AG08396 (cell line): ENCODE measurements at regions not wholly inside any gene's neighbourhood (a gene's known extent, or its start where the extent isn't known, plus 50 kb on each side); places are given as distances from the start of the nearest gene placed in this dataset.
"Not testable (repeated sequence)": the region's sequence is repeated elsewhere in the genome, so short reads cannot be mapped to it uniquely, and the experiment has no call there.

ENCODE experiments used
- DNase-seq: peaks from one replicate; pipeline ENCODE4 v3.0.0; 2012; ENCODE audit warnings: low spot score, mixed read lengths

DNA sequence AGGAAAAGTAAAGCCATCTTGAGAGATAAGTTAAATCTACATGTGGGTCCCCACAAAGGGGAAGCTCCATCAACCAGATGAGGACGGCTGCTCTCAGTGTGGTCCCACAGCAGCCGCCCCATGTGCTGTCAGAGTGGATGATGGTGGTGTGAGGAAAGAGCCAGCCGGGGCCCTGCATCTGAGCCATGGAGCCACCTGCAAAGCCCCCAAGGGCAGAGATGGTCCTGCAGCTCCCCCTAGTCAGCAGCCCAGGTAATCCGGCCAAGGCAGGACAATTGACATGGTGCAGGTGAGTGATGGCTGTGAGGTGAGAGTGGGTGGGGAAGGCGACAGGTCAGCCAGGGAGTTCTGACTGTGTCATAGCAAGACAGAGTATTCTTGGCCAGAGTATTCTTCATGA, 458.8 kb downstream of the ICE1 start:
- no peak for DNase-seq

DNA sequence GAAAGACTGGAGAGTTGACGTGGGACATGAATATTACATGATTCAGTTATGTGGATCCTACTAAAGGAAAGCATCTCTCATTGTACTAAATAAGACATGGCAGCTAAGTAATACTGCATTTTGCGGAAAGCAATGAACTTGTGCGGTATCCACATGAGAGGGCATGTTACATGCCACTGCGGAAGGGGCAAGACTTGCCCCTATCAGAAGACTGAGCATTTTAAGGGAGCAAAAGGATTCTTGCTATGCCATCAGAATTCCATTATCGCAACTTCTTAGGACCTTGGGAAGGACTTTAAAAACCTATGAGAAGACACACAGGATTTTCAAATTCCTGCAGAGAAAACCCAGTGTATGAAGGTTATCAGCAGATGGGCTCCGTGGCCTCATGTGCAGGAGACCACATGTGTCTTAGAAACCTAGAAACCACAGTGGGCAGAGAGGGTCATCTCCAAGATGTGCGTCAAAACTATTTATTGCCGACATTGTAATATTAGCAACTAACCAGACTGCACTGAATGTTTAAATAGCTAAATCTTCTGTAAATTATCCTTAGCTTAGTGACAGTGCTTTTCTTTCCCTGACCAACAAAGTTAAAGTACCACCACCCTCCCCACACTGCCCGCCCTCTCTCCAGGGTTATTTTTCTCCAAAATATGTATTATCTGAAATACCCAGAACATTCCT, 457.7 kb downstream of the ICE1 start:
- DNase-seq, result no peak

DNA sequence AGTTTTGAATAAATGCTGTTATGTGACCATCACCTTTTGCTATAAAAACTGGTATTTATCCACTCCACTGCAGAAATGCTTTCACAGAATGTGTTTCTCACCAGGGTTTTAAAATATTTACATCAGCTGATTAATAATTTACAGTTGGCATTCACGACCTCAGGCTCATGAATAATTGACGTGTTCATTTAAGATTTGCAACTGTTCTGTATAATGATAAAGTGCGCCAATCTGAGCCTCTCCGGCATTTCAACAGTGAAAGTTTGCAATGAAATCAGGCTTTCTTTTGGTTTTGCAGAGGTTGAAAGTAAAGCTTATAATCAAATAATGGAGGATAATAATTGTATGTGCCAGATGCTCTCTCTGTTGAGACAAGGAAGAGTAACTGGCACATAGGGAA, 434.9 kb downstream of the ICE1 start:
- no peak for DNase-seq

DNA sequence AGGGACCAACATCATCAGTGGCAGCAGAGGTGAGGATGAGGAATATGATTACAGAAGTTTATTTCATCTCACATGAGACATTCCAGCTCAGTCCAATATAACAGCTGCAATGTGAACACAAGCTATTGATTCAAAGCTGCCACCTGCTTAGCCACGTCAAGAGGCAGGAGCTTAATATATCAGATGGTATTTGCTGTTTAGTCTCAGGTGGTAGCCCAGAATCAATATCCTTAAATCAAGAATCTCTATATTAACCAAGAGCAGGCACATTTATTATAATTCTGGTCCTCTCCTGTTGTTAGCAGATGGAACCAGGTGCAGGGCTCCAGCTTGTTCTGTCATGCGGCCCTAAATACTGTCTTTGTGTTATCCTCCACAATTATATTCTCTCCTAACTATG, 431.6 kb downstream of the ICE1 start:
- DNase-seq, result no peak

DNA sequence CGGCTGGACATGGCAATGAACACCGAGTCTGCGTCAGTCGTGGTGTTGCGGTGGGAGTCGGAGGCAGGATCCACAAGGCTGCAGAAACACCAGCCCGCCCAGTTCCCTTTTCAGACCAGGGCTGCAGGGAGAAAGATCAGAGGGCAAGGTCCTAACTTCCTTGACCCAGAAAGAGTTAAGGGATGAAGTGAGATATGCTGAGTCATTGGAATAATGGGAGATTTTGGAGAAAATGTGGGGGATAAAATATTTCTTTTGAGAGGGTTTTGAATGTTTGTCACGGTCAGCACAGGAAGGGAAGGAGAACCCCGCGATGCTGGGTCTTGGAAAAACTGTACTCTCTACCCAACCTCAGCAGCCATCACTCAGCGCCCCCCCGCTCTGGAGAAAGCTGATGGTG, 416.0 kb downstream of the ICE1 start:
- DNase-seq, result no peak

DNA sequence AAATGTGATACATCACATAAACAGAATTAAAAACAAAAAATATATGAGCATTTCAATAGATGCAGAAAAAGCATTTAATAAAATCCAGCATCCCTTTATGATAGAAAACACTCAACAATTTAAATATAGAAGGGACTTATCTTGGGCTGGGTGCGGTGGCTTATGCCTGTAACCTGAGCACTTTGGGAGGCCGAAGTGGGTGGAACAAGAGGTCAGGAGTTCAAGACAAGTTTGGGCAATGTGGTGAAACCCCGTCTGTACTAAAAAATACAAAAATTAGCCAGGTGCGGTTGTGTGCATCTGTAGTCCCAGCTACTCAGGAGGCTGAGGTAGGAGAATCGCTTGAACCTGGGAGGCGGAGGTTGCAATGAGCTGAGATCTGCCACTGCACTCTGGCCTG, 409.1 kb downstream of the ICE1 start:
- DNase-seq, result not testable (repeated sequence)

DNA sequence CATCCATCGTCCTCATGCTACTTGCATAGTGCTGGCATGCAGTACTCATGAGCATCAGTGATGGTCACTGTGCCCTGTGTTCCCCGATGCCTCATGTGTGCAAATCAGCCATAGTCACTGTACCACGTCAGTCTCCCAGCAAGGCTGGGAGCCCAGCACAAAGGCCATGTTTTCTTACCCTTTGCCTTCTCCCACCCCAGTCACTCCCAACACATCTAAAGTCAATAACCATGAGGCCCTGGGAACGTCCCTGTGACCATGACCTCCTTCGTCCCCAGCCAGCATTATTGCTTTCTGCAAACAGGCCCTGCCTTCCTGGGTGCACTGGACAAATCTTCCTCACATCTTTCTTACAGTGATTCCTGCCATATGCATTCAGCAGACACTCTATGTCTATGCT, 406.1 kb downstream of the ICE1 start:
- DNase-seq, result no peak

DNA sequence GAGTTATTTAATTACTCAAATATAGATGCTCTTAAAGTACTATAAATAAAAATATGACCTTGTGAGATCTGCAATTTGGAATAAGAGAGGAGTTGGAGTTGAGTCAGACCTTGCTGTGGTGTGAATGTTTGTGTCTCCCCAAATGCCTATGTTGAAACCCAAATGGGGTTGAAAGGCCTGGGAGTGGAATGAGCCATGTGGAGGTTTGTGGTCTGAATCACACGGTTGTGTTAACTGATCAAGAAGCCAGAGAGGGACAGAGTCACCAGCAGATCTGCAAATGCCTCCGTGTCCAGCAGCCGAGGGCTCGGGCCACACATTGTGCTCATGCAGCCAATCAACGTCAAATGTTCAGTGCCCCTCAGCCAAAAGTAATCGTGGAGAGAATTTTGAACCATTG, 404.4 kb downstream of the ICE1 start:
- DNase-seq, result peak; percentile 5

DNA sequence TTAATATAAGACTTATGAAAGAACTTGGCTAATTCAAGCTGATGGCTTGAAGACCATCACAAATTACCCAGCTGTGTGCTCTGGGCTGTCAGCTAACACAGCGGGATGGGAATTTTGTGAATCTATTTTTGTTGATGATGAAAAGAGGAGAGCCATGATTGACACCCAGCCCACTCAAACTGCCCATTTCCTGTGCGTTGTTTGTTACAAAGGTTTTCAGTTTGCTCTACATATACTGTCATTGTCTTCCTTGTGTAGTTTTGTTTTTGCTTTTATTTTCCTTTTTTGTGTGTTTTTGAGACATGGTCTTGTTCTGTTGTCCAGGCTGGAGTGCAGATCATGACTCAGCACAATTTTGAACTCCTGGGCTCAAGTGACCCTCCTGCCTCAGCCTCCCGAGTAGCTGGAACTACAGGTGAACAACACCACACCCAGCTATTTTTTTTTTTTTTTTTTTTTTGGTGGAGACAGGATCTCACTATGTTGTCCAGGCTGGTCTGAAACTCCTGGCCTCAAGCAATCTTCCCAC, 400.3 kb downstream of the ICE1 start:
- DNase-seq, result no peak

DNA sequence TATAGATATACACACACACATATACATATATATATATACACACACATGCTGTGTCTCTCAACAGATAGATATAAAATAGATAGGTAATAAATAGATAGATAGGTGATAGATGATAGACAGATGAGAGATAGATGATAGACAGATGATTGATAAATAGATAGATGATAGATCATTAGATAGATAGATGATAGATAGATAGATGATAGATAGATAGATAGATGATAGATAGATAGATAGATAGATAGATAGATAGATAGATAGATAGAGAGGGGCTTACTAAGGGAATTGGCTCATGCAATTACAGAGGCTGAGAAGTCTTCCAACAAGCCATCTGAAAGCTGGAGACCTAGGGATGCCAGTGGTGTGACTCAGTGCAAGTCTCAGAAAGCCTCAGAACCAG, 394.5 kb downstream of the ICE1 start:
- DNase-seq, result no peak

DNA sequence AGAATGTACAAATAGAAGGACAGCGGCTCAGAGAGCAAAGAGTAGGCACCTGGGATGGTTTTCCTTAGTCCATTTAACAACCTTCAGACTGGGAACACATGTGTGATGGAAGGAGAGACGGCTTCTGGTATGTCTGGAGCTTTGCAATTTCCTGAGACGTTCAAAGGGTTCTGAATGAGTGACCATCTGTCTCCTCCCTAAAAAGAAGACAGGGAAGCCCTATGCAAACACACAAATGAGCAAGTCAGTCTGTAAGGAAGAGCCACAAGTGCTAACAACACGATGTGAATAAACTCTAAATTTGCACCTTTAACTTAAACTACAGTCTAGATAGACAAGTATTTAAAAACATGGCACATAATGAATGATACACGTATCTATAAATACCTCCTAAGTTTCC, 391.0 kb downstream of the ICE1 start:
- DNase-seq, result no peak

DNA sequence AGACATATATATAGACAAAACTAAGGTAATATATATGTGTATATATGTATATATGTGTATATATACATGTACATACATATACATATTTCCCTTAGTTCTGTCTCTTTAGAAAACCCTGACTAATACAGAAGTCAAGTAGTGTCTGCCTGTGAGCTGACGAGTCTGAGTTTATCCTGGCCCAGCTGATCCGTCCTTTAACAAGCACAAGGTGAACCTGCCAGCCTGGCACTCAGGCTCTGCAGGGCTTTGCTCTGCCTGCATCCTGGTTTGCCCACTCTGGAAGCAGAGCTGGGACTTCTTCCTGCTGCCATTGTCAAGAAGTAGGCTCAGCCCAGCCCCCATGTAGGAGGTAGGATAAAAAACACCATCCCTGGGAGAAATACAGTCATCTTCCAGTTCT, 388.0 kb downstream of the ICE1 start:
- DNase-seq, result no peak

DNA sequence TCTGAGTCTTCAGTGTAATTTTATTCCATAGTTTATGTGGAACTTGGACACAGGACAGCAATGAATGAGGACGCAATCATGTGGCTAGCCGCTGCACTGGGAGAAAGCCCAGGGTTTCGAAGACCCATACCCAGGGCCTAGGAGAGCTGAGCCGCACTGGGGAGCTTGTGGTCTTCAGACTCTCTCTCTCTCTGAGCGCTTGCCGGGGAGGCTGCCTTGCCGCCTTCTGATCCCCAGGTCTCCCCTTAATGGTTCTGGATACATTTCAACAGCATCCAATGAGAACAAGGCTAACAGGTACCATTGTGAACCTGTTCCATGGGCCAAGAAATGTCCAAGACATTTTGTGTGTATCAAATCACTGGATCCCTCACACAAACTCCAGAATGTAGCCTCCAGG, 383.4 kb downstream of the ICE1 start:
- DNase-seq, result no peak

DNA sequence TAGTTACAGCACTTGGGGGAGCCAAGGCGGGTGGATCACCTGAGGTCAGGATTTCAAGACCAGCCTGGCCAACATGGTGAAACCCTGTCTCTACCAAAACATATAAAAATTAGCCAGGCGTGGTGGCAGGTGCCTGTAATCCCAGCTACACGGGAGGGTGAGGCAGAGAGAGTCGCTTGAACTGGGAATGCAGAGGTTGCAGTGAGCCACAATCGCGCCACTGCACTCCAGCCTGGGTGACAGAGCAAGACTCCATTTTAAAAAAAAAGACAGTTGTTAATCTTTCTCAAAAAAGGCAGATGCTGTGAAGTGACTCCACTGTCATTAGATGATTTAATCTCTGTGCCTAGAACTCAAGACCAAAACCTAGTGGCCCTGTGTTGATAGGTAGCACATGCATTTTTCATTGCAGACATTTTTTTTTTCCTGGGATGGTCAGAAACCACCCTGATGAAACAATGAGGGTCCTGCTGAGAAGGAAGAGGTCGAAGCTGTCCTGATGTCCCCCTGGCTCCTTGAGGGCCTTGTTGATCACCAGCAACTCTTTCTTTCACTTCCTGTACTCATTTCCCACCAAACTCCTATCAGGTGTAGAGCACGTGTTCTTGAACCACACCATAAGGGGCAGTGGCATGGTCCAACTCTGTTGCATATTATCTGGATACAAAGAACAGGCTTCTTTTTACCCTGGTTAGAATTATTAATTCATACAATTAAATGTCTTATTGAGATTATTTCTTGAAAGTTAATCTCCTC, 382.2 kb downstream of the ICE1 start:
- DNase-seq, result no peak

DNA sequence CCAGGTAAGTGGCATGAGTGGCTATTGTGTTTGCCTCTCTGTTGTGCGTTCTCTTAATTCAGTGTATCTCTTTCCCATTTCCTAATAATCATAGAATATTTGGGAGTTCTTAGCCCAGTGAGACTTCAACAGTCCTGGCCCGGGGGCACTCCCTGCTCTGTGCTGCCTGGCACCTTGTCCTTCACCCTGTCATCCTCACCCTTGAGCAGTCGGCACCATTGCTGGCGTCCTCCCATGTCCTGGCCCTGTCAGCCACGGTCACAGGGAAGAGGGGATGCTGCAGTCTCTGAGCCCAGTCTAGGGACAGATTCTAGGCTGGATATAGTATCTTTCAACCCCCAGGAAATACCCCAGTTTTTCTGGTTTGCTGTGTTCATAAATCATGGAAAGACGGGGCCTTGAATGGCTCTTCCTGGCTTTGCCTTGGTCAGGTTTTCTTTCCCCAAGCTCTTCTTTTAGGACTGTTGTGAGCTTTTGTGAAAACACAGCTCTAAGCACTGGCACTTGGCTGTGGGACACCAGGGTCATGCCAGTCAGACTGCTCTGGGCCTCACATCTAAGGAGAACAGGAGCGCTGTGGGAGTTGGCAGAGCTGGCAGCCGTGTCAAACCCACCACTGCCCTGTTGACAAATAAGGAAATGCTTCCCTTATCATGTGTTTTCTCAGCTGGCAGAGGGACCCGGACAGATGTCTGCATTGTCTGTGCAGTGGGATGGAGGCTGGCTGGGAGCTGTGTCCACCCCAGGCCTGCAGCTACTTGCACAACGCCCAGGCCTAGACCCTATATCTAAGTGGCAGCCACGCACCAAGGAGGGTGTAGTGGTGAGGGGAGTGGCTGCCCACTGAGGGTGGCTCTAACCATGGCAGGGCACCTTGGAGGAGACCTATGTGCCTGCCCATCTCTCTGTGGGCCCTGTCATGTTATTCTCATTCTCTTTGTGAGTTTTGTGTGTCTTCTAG, 378.6 kb downstream of the ICE1 start:
- DNase-seq, result no peak

DNA sequence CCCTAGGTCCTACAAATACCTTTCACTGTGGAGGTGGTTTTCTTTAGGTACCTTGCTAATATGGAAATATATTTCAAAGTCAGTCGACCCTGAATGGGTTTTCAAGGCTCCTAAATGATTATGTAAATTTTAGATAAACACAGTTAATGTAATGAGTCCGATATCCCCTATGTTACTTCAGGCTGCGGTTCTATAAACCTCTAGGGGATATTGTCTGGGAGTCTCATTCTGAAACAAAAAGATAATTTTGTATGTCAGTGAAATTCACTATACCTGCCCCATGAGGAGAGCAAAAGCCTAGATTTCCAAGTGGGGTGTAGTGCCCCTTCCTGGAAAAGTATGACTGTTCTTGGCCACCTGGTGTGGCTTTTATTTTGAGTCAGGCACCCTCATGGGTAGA, 377.3 kb downstream of the ICE1 start:
- no peak for DNase-seq

DNA sequence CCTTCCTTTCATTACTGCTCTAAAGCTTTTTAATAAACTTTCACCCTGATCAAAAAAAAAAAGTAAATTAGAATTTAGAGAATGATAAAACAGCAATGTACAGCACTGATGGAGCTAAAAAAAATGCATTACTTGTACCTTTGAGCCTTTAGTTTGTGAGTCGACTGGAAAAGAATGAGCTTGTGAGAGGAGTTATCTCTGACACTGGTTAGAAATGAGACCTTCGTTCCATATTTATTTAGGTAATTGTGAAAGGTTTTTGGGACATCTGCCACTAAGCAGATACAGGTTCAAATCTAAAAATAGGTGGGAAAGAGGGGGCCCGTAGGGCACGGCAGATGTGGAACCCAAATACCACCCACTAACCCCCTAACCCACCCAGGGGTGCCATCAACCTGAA, 376.8 kb downstream of the ICE1 start:
- no peak for DNase-seq

DNA sequence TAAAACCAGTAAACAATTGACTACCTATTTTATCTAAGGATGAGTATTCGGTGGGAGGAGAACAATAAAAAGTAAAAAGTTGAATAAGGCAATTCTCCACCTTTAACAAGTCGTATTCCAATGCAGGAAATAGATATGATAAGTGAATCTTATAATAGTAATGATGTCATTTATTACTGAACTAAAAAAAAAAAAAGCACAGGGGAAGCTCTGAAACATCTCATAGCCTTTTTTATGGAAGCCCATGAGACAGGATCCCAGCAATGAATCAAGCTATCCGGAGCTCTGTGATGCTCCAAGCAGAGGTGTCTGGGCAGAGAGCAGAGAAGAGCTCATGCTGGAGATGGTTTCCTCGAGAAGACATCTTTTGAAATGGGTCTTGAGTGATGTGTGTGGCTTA, 376.0 kb downstream of the ICE1 start:
- DNase-seq, result no peak

DNA sequence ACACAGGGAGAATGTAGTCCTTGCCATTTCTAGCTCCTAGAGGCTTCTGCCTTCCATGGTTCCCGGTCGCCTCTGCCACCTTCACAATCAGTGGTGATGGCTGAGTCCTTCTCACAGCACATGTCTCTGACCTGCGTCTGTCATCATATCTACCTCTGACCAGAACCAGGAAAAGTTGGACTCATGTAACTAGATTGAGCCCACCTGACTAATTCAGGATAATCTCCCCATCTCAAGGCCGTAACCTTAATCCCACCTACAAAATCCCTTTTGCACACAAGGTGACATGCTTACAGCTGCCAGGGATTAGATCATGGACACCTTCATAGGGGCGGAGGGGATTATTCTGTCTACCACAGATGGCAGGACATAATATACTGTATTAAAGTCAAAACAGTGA, 375.6 kb downstream of the ICE1 start:
- no peak for DNase-seq

DNA sequence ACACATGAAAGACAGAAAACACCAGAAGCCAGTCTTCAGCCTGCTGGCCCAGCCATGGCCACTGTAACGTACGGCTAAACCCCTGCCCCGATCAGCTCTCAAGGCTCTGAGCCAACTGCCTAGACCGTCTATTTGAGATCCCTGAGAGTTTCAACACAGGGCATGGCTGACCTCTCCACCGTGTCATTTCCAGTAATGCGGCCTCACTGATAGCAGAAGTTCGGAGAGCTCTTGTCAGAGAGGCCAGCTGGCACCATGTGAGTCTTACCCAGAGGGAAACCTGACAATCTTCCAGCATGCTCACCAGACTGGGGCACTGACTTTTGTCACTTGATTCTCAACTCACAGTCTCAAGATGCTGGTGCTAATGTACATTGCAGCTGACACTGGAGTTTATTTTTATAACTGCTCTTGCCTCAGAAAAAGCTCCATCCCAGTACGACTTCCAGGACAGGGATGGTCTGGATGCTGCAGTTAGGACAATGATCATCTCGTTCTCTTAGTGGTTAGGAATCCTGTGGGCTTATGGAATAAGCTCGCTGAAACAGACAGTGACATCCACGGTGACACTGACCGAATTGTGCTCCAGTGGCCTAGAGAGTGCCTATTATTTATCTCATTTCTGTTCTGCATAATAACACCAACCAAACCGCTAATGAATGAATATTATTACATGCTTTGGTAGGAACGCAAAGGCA, 372.7 kb downstream of the ICE1 start:
- DNase-seq, result no peak

DNA sequence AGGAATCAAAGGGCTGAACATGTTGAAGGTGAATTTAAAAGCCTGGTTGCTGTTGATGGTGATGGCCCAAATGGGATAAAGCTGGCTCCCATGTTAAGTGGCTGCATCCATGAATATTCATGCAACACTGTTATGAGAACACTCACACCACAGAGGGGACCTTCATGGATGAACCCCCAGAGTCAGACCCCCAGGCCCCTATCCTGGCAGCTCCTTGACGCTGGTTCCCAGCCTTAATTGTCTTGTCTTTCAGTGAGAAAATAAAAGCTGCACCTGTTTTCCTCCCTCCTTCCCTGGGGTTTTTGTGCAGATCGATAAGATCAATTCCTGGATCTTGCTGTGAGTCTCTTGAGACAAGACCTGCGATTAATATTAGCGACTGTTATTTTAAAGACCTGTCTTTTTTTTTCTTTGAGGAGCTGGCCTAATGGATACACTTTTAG, 371.7 kb downstream of the ICE1 start:
- DNase-seq, result no peak
